Cardiac muscle cell (in vitro differentiated cells and primary cell): ENCODE measurements at regions not wholly inside any gene's neighbourhood (a gene's known extent, or its start where the extent isn't known, plus 50 kb on each side); places are given as distances from the start of the nearest gene placed in this dataset.

Experiments
- DNase-seq, 2 donors: peaks; one replicate each; pipeline versions ENCODE4 v3.0.0 to v3.0.0-alpha.2; 2010 to 2017; ENCODE audit warnings: low read depth in 1 of 2, low spot score in 1 of 2
- H3K27ac ChIP-seq: fragments of 200-600 bp; sonication (generic); 2 replicates; pipeline ENCODE4 v1.5.1; 2016
- H3K27me3 ChIP-seq: fragments of 200-600 bp; sonication (generic); 2 replicates; pipeline ENCODE4 v1.6.0; 2016; ENCODE audit warnings: control low read depth
- H3K36me3 ChIP-seq: fragments of 200-600 bp; sonication (generic); 2 replicates; pipeline ENCODE4 v1.5.1; 2016; ENCODE audit warnings: control low read depth
- H3K4me1 ChIP-seq: fragments of 200-600 bp; sonication (generic); 2 replicates; pipeline ENCODE4 v1.8.1; 2017; ENCODE audit warnings: low read depth, mild to moderate bottlenecking, mixed run types
- H3K4me3 ChIP-seq: fragments of 200-600 bp; sonication (generic); 2 replicates; pipeline ENCODE4 v1.5.1; 2016; ENCODE audit warnings: mild to moderate bottlenecking
- H3K9me3 ChIP-seq: fragments of 200-600 bp; sonication (generic); 2 replicates; pipeline ENCODE4 v1.5.1; 2017; ENCODE audit warnings: low read depth, mild to moderate bottlenecking, control low read depth
- CTCF ChIP-seq: IDR thresholded peaks from 2 replicates; pipeline ENCODE4 v1.5.1; 2012; ENCODE audit warnings: low read depth, mild to moderate bottlenecking, low read length

GRCh38 chr19:27774827-27775226 is 1438.1 kb downstream of the UQCRFS1 start:
- Histone ChIP-seq H3K9me3 (no peaks in the 10 kb centered on the region), H3K27me3 (no peaks in the 10 kb centered on the region), H3K4me1 (no peaks in the 10 kb centered on the region), H3K4me3 (no peak overlapping the region), H3K27ac (no peak overlapping the region), H3K36me3 (no peaks in the 10 kb centered on the region)
- peak; percentile 9 for TF ChIP-seq CTCF
- no peak for DNase-seq

GRCh38 chr19:27774337-27774736 is 1438.6 kb downstream of the UQCRFS1 start:
- Histone ChIP-seq H3K36me3 (no peaks in the 10 kb centered on the region), H3K27ac (no peak overlapping the region), H3K4me3 (no peak overlapping the region), H3K9me3 (no peaks in the 10 kb centered on the region), H3K27me3 (no peaks in the 10 kb centered on the region), H3K4me1 (no peaks in the 10 kb centered on the region)
- peak; percentile 16 for TF ChIP-seq CTCF
- DNase-seq: no peak

GRCh38 chr19:27773318-27774094 is 1439.4 kb downstream of the UQCRFS1 start:
- Histone ChIP-seq H3K27me3 (no peaks in the 10 kb centered on the region), H3K36me3 (no peaks in the 10 kb centered on the region), H3K27ac (no peak overlapping the region), H3K4me3 (no peak overlapping the region), H3K9me3 (no peaks in the 10 kb centered on the region), H3K4me1 (no peaks in the 10 kb centered on the region)
- no peak for DNase-seq
- no peak for TF ChIP-seq CTCF

- no peaks in the 10 kb centered on the region for H3K27me3 ChIP-seq
- DNase-seq: no peak
- no peaks in the 10 kb centered on the region for H3K4me1 ChIP-seq
- H3K9me3 ChIP-seq: no peaks in the 10 kb centered on the region
- no peak overlapping the region for H3K4me3 ChIP-seq
- H3K27ac ChIP-seq: no peak overlapping the region
- H3K36me3 ChIP-seq: no peaks in the 10 kb centered on the region
- no peak for TF ChIP-seq CTCF
Observed at GRCh38 chr19:27772059-27772458, 1440.9 kb downstream of the UQCRFS1 start.

GRCh38 chr19:27770095-27770494 is 1442.9 kb downstream of the UQCRFS1 start:
- no peaks in the 10 kb centered on the region for H3K27me3 ChIP-seq
- no peaks in the 10 kb centered on the region for H3K9me3 ChIP-seq
- no peak for TF ChIP-seq CTCF
- H3K36me3 ChIP-seq: no peaks in the 10 kb centered on the region
- H3K4me3 ChIP-seq: no peak overlapping the region
- no peaks in the 10 kb centered on the region for H3K4me1 ChIP-seq
- H3K27ac ChIP-seq: no peak overlapping the region
- no peak for DNase-seq
